ENCODE measurements at regions not wholly inside any gene's neighbourhood (a gene's known extent, or its start where the extent isn't known, plus 50 kb on each side); places are given as distances from the start of the nearest gene placed in this dataset.
A peak's percentile ranks its signal among the peaks of the same experiment; 100 is the strongest.
"Not testable (repeated sequence)": the region's sequence is repeated elsewhere in the genome, so short reads cannot be mapped to it uniquely, and the experiment has no call there.

- DNase-seq, result not testable (repeated sequence)
These were observed 158.8 kb downstream of the CRLF2 start for GRCh38 chrX:1053600-1053999.

GRCh38 chrX:1053072-1053471, 159.4 kb downstream of the CRLF2 start:
- DNase-seq, result no peak

GRCh38 chrX:1052021-1052420, 160.4 kb downstream of the CRLF2 start:
- DNase-seq, result no peak

- DNase-seq, result no peak
These were observed 161.0 kb downstream of the CRLF2 start for GRCh38 chrX:1051421-1051820.

GRCh38 chrX:1045680-1046314, 166.7 kb downstream of the CRLF2 start:
- no peak for DNase-seq

- no peak for DNase-seq
These were observed 171.4 kb downstream of the CRLF2 start for GRCh38 chrX:1041091-1041490.

- not testable (repeated sequence) for DNase-seq
These were observed 176.5 kb downstream of the CRLF2 start for GRCh38 chrX:1035931-1036330.

GRCh38 chrX:1035206-1035605, 177.2 kb downstream of the CRLF2 start:
- no peak for DNase-seq

- peak; percentile 58 for DNase-seq
These were observed 177.7 kb downstream of the CRLF2 start for GRCh38 chrX:1034717-1035116.

- no peak for DNase-seq
These were observed 180.7 kb downstream of the CRLF2 start for GRCh38 chrX:1031521-1032430.

- no peak for DNase-seq
These were observed 183.0 kb downstream of the CRLF2 start for GRCh38 chrX:1029494-1029893.

GRCh38 chrX:1027680-1028079, 184.8 kb downstream of the CRLF2 start:
- no peak for DNase-seq

- DNase-seq, result no peak
These were observed 185.3 kb downstream of the CRLF2 start for GRCh38 chrX:1027133-1027532.

- no peak for DNase-seq
These were observed 186.0 kb downstream of the CRLF2 start for GRCh38 chrX:1026263-1027015.

GRCh38 chrX:1025413-1025812, 187.0 kb downstream of the CRLF2 start:
- DNase-seq, result no peak

- no peak for DNase-seq
These were observed 188.8 kb downstream of the CRLF2 start for GRCh38 chrX:1023676-1024075.

GRCh38 chrX:1021314-1021993, 191.0 kb downstream of the CRLF2 start:
- not testable (repeated sequence) for DNase-seq

GRCh38 chrX:1020634-1021166, 191.7 kb downstream of the CRLF2 start:
- DNase-seq, result no peak

GRCh38 chrX:1016926-1017325, 195.5 kb downstream of the CRLF2 start:
- not testable (repeated sequence) for DNase-seq

GRCh38 chrX:1016281-1016680, 196.2 kb downstream of the CRLF2 start:
- DNase-seq, result not testable (repeated sequence)

- DNase-seq, result no peak
These were observed 199.7 kb downstream of the CRLF2 start for GRCh38 chrX:1012678-1013300.

- no peak for DNase-seq
These were observed 200.7 kb downstream of the CRLF2 start for GRCh38 chrX:1011691-1012283.
